Stimulated activated CD4-positive, alpha-beta T cell treated with anti-CD3 and anti-CD28 coated beads, Interleukin-2, amount 100 ng/mL, for 48 hours (primary cell): ENCODE measurements at regions not wholly inside any gene's neighbourhood (a gene's known extent, or its start where the extent isn't known, plus 50 kb on each side); places are given as distances from the start of the nearest gene placed in this dataset.
"Not testable (repeated sequence)": the region's sequence is repeated elsewhere in the genome, so short reads cannot be mapped to it uniquely, and the experiment has no call there.

Source experiments
- DNase-seq, 2 donors: peaks; one replicate each; pipeline ENCODE4 v3.0.0-alpha.2; 2020

DNA sequence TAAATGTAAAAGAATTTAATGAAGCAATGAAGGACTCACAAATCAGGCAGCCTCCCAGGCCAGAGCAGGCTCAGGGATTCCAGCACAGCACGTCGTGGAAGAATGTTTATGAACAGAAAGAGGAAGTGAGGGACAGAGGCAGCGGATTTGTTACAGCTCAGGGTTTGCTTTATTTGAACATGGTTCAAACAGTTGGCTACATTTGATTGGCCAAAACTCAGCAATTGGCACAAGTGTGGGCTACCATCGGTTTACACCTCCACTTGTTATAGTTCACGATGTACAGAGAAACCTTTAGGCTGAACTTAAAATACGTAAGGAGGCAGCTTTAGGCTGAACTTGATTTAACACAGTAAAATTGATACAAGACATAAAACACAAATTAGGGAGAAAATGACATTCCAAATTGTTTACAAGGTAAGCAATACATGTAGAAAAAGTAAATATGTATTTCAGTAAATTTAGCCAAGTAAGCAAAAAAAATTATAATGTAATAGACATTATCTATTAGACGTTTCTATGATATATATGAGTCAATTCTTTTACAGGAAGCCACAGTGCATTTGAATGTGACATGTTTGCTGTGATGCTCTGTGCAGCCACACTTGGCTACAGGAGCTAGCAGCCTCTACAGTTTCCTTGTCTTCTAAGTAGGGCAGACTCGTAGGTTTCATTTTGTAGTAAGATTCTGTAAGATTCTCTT is 126.5 kb downstream of the ADSS2 start:
- no peak for DNase-seq

DNA sequence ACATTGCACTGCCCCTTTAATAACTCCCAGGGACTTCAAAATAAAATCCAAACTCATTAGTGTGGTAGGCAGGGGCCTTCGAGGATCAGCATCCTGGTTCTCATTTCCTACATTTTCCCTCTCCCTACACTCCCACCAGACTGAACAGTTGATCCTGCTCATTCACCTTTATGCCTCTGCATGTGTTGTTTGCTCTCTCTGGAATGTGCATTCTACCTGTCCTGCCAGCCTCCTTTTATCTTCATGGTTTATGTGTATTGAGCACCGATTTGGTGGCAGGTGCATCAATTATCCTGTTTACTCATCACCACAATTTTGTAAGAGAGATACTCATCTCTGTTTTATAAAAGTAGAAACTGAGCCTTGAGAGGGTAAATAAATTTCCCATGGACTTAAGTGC is 125.0 kb downstream of the ADSS2 start:
- no peak for DNase-seq

- no peak for DNase-seq
These were observed 124.2 kb downstream of the ADSS2 start for GRCh38 chr1:244327533-244327932.

DNA sequence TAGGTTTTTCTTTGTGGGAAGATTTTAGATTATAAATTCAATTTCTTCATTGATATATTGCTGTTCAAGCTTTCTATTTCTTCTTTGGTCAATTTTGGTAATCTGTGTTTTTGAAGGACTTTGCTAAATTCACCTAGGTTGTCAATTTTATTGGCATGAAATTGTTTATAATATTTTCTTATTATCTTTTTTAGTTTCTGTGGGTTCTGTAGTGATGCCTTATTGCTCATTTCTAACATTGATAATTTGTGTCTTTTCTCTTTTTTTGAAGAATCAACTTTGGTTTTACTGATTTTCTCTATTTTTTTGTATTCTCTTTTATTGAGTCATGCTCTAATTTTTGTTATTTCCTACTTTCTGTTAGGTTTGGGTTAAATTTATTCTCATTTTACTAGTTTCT is 123.2 kb downstream of the ADSS2 start:
- DNase-seq = no peak

- no peak for DNase-seq
These were observed 122.0 kb downstream of the ADSS2 start for GRCh38 chr1:244329591-244330317.

GRCh38 chr1:244330318-244330625 is 121.4 kb downstream of the ADSS2 start:
- no peak for DNase-seq

- not testable (repeated sequence) for DNase-seq
These were observed 118.9 kb downstream of the ADSS2 start for GRCh38 chr1:244332761-244333160.

DNA sequence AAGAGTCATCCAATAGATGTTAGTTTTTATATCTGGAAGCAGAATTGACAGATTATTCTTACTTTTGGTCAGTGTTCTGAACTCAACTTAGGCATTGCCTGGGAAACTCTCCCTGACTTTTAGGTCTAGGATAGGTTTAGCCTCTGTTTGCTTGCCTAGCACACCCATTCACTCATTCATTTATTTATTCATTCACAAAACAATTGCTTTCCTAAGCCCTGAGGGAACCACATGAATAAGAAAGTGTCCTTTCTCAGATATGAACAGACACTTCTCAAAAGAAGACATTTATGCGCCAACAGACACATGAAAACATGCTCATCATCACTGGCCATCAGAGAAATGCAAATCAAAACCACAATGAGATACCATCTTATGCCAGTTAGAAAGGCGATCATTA is 117.4 kb downstream of the ADSS2 start:
- DNase-seq = not testable (repeated sequence)

GRCh38 chr1:244334842-244335241 is 116.9 kb downstream of the ADSS2 start:
- DNase-seq = not testable (repeated sequence)

DNA sequence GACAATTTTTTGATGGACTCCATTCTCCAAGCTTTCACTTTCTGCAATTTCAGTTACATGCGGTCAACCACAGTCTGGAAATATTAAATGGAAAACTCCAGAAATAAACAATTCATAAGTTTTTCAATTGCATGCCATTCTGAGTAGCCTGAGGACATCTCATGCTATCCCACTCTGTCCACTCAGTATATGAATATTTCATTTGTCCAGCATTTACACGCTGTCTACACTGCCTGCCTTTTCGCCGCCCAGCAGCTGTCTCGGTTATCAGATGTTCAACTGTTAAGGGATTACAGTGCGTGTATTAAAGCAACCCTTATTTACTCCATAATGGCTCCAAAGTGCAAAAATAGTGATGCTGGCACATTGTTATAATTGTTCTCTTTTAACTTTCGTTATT is 116.3 kb downstream of the ADSS2 start:
- no peak for DNase-seq

DNA sequence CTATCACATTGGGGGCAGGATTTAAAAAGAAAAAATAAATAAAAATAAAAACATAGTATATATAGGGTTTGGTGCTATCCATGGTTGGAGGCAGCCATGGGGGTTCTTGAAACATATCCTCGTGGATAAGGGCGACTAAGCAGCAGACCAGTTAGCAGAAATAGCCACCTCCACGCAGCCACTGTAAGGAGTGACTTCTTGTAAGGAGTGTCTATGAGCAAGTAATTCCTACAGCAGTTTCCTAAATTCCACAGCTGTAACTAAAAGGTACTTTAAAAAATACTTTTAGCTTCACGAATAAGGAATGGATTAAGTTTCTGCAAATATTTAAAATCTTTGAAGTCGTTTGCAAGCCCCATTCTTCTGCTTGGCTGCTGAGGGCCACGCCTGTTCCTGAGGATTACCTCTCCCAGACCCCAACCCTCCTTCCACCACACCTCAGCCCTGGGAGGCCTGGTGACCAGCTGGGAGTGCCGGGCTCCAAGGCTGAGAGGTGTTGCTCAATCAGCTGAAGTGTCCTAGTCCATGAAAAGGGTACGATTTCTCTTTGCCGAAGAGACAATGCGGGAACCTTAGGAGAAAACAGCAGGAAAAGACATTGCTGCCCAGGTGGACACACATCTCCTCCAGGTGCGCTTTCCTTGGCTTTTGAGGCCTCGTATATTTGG is 115.3 kb downstream of the ADSS2 start:
- no peak for DNase-seq

GRCh38 chr1:244337839-244338238 is 113.9 kb downstream of the ADSS2 start:
- DNase-seq = no peak

GRCh38 chr1:244339073-244339692 is 112.5 kb downstream of the ADSS2 start:
- DNase-seq = no peak

- no peak for DNase-seq
These were observed 111.9 kb downstream of the ADSS2 start for GRCh38 chr1:244339776-244340175.

GRCh38 chr1:244340396-244340795 is 111.3 kb downstream of the ADSS2 start:
- no peak for DNase-seq

- DNase-seq = no peak
These were observed 110.0 kb downstream of the ADSS2 start for GRCh38 chr1:244341455-244342450.

DNA sequence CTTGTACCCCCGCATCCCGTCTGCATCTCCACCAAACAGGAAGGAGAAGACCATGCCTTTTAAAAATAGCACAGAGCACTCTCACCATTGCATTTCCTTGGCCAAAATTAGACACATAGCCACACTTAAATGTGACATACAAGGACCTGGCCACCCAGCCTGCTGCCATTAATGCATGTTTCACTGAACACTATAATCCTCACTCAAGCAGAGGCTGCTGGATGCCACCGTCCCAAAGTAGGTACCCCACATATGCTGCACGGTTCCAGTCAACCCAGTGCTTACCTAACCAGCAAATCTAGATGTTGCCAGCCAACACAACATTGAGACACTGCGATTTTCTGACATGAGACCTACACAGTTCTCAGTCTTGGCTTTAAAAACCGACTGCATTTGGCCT is 107.7 kb downstream of the ADSS2 start:
- DNase-seq = no peak

- no peak for DNase-seq
These were observed 104.6 kb downstream of the ADSS2 start for GRCh38 chr1:244346972-244347618.

GRCh38 chr1:244347942-244348341 is 103.8 kb downstream of the ADSS2 start:
- no peak for DNase-seq

- DNase-seq = no peak
These were observed 102.6 kb downstream of the ADSS2 start for GRCh38 chr1:244349103-244349531.

GRCh38 chr1:244349581-244350001 is 102.1 kb downstream of the ADSS2 start:
- no peak for DNase-seq

DNA sequence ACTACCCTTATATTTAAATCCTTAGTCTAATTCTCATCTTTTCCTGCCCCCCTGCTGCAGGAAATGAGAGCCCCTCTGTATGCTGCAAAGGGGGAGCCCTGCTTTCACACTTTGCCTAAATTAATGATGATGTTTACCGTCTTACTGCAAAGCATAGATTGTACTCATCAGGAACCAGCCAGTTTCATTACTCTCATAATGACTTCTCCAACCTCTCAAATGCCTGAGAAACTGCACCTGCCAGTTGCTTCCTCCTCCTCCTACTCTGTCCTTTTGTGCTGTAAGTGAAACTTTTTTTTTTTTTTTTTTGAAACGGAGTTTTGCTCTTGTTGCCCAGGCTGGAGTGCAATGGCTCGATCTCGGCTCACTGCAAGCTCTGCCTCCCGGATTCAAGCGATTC is 101.7 kb downstream of the ADSS2 start:
- DNase-seq = no peak
